ENCODE measurements at regions not wholly inside any gene's neighbourhood (a gene's known extent, or its start where the extent isn't known, plus 50 kb on each side); places are given as distances from the start of the nearest gene placed in this dataset.

GRCh38 chr9:102237520-102237919, 499.1 kb upstream of the GRIN3A start:
- TF ChIP-seq, protein P1, sequence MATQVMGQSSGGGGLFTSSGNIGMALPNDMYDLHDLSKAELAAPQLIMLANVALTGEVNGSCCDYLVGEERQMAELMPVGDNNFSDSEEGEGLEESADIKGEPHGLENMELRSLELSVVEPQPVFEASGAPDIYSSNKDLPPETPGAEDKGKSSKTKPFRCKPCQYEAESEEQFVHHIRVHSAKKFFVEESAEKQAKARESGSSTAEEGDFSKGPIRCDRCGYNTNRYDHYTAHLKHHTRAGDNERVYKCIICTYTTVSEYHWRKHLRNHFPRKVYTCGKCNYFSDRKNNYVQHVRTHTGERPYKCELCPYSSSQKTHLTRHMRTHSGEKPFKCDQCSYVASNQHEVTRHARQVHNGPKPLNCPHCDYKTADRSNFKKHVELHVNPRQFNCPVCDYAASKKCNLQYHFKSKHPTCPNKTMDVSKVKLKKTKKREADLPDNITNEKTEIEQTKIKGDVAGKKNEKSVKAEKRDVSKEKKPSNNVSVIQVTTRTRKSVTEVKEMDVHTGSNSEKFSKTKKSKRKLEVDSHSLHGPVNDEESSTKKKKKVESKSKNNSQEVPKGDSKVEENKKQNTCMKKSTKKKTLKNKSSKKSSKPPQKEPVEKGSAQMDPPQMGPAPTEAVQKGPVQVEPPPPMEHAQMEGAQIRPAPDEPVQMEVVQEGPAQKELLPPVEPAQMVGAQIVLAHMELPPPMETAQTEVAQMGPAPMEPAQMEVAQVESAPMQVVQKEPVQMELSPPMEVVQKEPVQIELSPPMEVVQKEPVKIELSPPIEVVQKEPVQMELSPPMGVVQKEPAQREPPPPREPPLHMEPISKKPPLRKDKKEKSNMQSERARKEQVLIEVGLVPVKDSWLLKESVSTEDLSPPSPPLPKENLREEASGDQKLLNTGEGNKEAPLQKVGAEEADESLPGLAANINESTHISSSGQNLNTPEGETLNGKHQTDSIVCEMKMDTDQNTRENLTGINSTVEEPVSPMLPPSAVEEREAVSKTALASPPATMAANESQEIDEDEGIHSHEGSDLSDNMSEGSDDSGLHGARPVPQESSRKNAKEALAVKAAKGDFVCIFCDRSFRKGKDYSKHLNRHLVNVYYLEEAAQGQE (IDR thresholded peaks at IDR 0.05; ENCODE audit: borderline replicate concordance) = no peak
- TF ChIP-seq EP300 (conservative IDR thresholded peaks at IDR 0.05; ENCODE audit: poor library complexity, severe bottlenecking) = no peak
- TF ChIP-seq CTCF (IDR thresholded peaks at IDR 0.05; ENCODE audit: poor library complexity, severe bottlenecking) = no peak
- no peak for TF ChIP-seq MXI1 (conservative IDR thresholded peaks at IDR 0.05; ENCODE audit: poor library complexity, severe bottlenecking)

Data from neural cell (in vitro differentiated cells).